GM23338 (cell line): ENCODE measurements at regions not wholly inside any gene's neighbourhood (a gene's known extent, or its start where the extent isn't known, plus 50 kb on each side); places are given as distances from the start of the nearest gene placed in this dataset.

Source experiments
- ATAC-seq: fragments of 200-7000 bp; cut with Tn5 transposase; 3 replicates; pipeline ENCODE4 v1.9.1; 2020
- DNase-seq: peaks from one replicate; pipeline ENCODE4 v3.0.0-alpha.2; 2015; ENCODE audit warnings: low spot score
- H2AFZ ChIP-seq: fragments of 200-600 bp; sonication (generic); 2 replicates; pipeline ENCODE4 v1.8.0; 2016; ENCODE audit warnings: antibody characterized with exemption, mild to moderate bottlenecking, moderate library complexity
- H3F3A ChIP-seq: fragments of 200-600 bp; sonication (generic); replicated peaks from 2 replicates; pipeline ENCODE4 v1.8.0; 2017; ENCODE audit warnings: antibody characterized with exemption, mixed run types, low read depth
- H3K27ac ChIP-seq: fragments of 200-600 bp; sonication (generic); 2 replicates; pipeline ENCODE4 v1.6.1; 2016; ENCODE audit warnings: low read depth
- H3K27me3 ChIP-seq: fragments of 200-600 bp; sonication (generic); 2 replicates; pipeline ENCODE4 v1.8.0; 2016; ENCODE audit warnings: mild to moderate bottlenecking, mixed run types, moderate library complexity; ENCODE audit not compliant: insufficient read depth
- H3K36me3 ChIP-seq: fragments of 200-600 bp; sonication (generic); 2 replicates; pipeline ENCODE4 v1.8.0; 2016; ENCODE audit warnings: mild to moderate bottlenecking; ENCODE audit not compliant: insufficient read depth
- H3K4me1 ChIP-seq: fragments of 200-600 bp; sonication (generic); 2 replicates; pipeline ENCODE4 v1.8.0; 2016; ENCODE audit warnings: mild to moderate bottlenecking, moderate library complexity; ENCODE audit not compliant: insufficient read depth
- H3K4me2 ChIP-seq: fragments of 200-600 bp; sonication (generic); 2 replicates; pipeline ENCODE4 v1.7.1; 2017; ENCODE audit warnings: mixed run types
- H3K4me3 ChIP-seq: fragments of 200-600 bp; sonication (generic); 2 replicates; pipeline ENCODE4 v1.6.1; 2016; ENCODE audit warnings: mixed run types
- H3K79me2 ChIP-seq: fragments of 200-600 bp; sonication (generic); replicated peaks from 2 replicates; pipeline ENCODE4 v1.8.0; 2017; ENCODE audit warnings: mild to moderate bottlenecking; ENCODE audit not compliant: insufficient read depth
- H3K9me2 ChIP-seq: fragments of 200-600 bp; sonication (generic); 2 replicates; pipeline ENCODE4 v1.8.0; 2017; ENCODE audit not compliant: insufficient read depth
- H4K20me1 ChIP-seq: fragments of 200-600 bp; sonication (generic); replicated peaks from 2 replicates; pipeline ENCODE4 v1.8.0; 2017; ENCODE audit warnings: mild to moderate bottlenecking; ENCODE audit not compliant: insufficient read depth
- H3K27ac Mint-ChIP-seq: 2 replicates; pipeline ENCODE4 v1.8.0; 2020; ENCODE audit warnings: inconsistent platforms, mild to moderate bottlenecking, moderate library complexity, mixed read lengths
- H3K27me3 Mint-ChIP-seq: 3 replicates; pipeline ENCODE4 v1.8.0; 2022; ENCODE audit warnings: low read depth, mild to moderate bottlenecking, moderate library complexity, mixed read lengths, inconsistent platforms; ENCODE audit not compliant: insufficient read depth, poor library complexity
- H3K36me3 Mint-ChIP-seq: 3 replicates; pipeline ENCODE4 v1.8.0; 2021; ENCODE audit warnings: low read depth, mild to moderate bottlenecking, inconsistent platforms, moderate library complexity, mixed read lengths
- H3K4me1 Mint-ChIP-seq: 3 replicates; pipeline ENCODE4 v1.8.0; 2020; ENCODE audit warnings: mild to moderate bottlenecking, inconsistent platforms, mixed read lengths
- H3K4me3 Mint-ChIP-seq: 3 replicates; pipeline ENCODE4 v1.8.0; 2021; ENCODE audit warnings: moderate library complexity, mild to moderate bottlenecking, inconsistent platforms, mixed read lengths
- H3K9me3 Mint-ChIP-seq: 3 replicates; pipeline ENCODE4 v1.8.0; 2020; ENCODE audit warnings: moderate library complexity, mild to moderate bottlenecking, inconsistent platforms, mixed read lengths
- CREB1 ChIP-seq: fragments of 250-450 bp; sonication (Bioruptor Pico); IDR thresholded peaks from 2 replicates; pipeline ENCODE4 v1.5.0; 2020; ENCODE audit warnings: low read depth, mild to moderate bottlenecking, moderate library complexity
- ETS1 ChIP-seq: IDR thresholded peaks from 2 replicates; pipeline ENCODE4 v1.6.1; 2016; ENCODE audit warnings: antibody characterized with exemption
- EZH2 ChIP-seq: fragments of 200-600 bp; sonication (generic); IDR thresholded peaks from one replicate; pipeline ENCODE4 v1.8.0; 2017; ENCODE audit warnings: antibody characterized with exemption, mild to moderate bottlenecking, low read depth; ENCODE audit not compliant: unreplicated experiment
- EZH2phosphoT487 ChIP-seq: fragments of 200-600 bp; sonication (generic); IDR thresholded peaks from one replicate; pipeline ENCODE4 v1.8.1; 2018; ENCODE audit warnings: antibody characterized with exemption; ENCODE audit not compliant: unreplicated experiment
- JUNB ChIP-seq: IDR thresholded peaks from one replicate; pipeline ENCODE4 v1.6.1; 2016; ENCODE audit warnings: antibody characterized with exemption; ENCODE audit not compliant: unreplicated experiment
- NANOG ChIP-seq: IDR thresholded peaks from 2 replicates; pipeline ENCODE4 v1.6.1; 2016; ENCODE audit warnings: antibody characterized with exemption, borderline replicate concordance
- POLR2AphosphoS5 ChIP-seq: IDR thresholded peaks from 2 replicates; pipeline ENCODE4 v1.6.1; 2016; ENCODE audit warnings: antibody characterized with exemption, low read depth
- STAT1 ChIP-seq: IDR thresholded peaks from one replicate; pipeline ENCODE4 v1.6.1; 2016; ENCODE audit warnings: antibody characterized with exemption; ENCODE audit not compliant: unreplicated experiment
- ZNF114 ChIP-seq: fragments of 250-450 bp; sonication (Bioruptor Pico); IDR thresholded peaks from 2 replicates; pipeline ENCODE4 v1.5.0; 2020; ENCODE audit warnings: mild to moderate bottlenecking, moderate library complexity
- TF ChIP-seq, protein P1 (sequence below): fragments of 250-450 bp; sonication (Bioruptor Pico); IDR thresholded peaks from 2 replicates; pipeline ENCODE4 v1.5.0; 2020; ENCODE audit warnings: mild to moderate bottlenecking, moderate library complexity

GRCh38 chr6:159456349-159456748, 236.7 kb downstream of the SOD2 start (continued):
- no peak for TF ChIP-seq CREB1 (CRISPR knock-in tag)
- no peak for TF ChIP-seq STAT1
- no peak for TF ChIP-seq NANOG

GRCh38 chr6:159455700-159456274, 237.3 kb downstream of the SOD2 start:
- Histone ChIP-seq H3K36me3 (no peaks in the 10 kb centered on the region), H2AFZ (no peak overlapping the region), H3K79me2 (no peaks in the 10 kb centered on the region), H3K4me2 (no peak overlapping the region), H3K27me3 (no peaks in the 10 kb centered on the region), H3F3A (no peaks in the 10 kb centered on the region), H4K20me1 (no peaks in the 10 kb centered on the region), H3K27ac (no peak overlapping the region), H3K4me3 (no peak overlapping the region), H3K4me1 (no peaks in the 10 kb centered on the region), H3K9me2 (no peaks in the 10 kb centered on the region)
- ATAC-seq (no peak), DNase-seq (no peak)
- Mint-ChIP-seq H3K4me3 (no peak overlapping the region), H3K4me1 (no peaks in the 10 kb centered on the region), H3K27me3 (no peaks in the 10 kb centered on the region), H3K36me3 (no peaks in the 10 kb centered on the region; the same call in 2 of the 3 replicates), H3K9me3 (peaks cover 13% of the 10 kb centered on the region; the same call in 2 of the 3 replicates), H3K27ac (no peak overlapping the region)
- TF ChIP-seq NANOG (no peak), JUNB (no peak), EZH2phosphoT487 (no peak), ZNF114 (no peak), ETS1 (no peak), STAT1 (no peak)

DNA sequence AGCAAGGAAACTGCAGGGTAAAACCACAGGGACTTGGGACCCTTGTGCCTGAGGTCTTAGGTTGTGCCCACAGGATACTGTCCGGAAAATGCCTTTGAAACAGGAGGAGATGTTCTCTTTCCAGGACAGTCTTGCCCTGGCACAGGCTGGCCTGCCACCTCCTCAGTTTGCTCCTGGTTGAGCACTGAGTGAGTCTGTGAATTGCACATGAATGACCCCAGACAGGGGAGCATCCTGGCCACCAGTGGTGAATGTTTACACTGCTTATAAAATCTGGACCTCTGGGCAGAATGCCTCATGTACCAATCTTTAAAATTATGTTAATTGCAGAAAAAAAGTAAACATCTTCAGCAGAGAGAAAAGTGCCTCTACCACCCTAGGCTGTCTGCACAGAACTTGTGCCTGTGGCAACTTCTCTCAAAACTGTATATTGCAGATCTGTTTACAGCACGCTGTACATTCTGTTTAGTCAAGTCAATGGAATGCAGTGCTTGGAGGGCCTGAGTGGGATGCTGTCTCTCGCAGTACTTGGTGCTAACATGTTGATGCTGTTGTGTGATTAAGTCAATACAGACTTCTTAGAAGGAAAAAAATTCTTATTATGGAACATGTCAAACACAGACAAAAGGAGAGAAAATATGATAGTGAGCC, 242.1 kb downstream of the SOD2 start:
- H3F3A ChIP-seq, result no peaks in the 10 kb centered on the region
- Mint-ChIP-seq H3K9me3 (peaks cover 6% of the 10 kb centered on the region; the same call in 1 of the 3 replicates), H3K27me3 (no peaks in the 10 kb centered on the region), H3K27ac (no peak overlapping the region), H3K4me1 (no peaks in the 10 kb centered on the region), H3K4me3 (no peak overlapping the region), H3K36me3 (no peaks in the 10 kb centered on the region; the same call in 2 of the 3 replicates)
- no peaks in the 10 kb centered on the region for H4K20me1 ChIP-seq
- H3K4me3 ChIP-seq, result no peak overlapping the region
- no peak overlapping the region for H3K27ac ChIP-seq
- no peaks in the 10 kb centered on the region for H3K9me2 ChIP-seq
- ATAC-seq (no peak), DNase-seq (no peak)
- H3K4me2 ChIP-seq, result no peak overlapping the region
- no peaks in the 10 kb centered on the region for H3K36me3 ChIP-seq
- H2AFZ ChIP-seq, result 0 out of 2 replicates have a peak overlapping the region, but pooled peaks have one; percentile 43
- H3K79me2 ChIP-seq, result no peaks in the 10 kb centered on the region
- H3K27me3 ChIP-seq, result no peaks in the 10 kb centered on the region
- H3K4me1 ChIP-seq, result no peaks in the 10 kb centered on the region
- TF ChIP-seq EZH2 (no peak), POLR2AphosphoS5 (no peak), ZNF114 (no peak), JUNB (no peak), CREB1 (CRISPR knock-in tag) (no peak), NANOG (no peak), EZH2phosphoT487 (no peak)
- TF ChIP-seq, protein P1, sequence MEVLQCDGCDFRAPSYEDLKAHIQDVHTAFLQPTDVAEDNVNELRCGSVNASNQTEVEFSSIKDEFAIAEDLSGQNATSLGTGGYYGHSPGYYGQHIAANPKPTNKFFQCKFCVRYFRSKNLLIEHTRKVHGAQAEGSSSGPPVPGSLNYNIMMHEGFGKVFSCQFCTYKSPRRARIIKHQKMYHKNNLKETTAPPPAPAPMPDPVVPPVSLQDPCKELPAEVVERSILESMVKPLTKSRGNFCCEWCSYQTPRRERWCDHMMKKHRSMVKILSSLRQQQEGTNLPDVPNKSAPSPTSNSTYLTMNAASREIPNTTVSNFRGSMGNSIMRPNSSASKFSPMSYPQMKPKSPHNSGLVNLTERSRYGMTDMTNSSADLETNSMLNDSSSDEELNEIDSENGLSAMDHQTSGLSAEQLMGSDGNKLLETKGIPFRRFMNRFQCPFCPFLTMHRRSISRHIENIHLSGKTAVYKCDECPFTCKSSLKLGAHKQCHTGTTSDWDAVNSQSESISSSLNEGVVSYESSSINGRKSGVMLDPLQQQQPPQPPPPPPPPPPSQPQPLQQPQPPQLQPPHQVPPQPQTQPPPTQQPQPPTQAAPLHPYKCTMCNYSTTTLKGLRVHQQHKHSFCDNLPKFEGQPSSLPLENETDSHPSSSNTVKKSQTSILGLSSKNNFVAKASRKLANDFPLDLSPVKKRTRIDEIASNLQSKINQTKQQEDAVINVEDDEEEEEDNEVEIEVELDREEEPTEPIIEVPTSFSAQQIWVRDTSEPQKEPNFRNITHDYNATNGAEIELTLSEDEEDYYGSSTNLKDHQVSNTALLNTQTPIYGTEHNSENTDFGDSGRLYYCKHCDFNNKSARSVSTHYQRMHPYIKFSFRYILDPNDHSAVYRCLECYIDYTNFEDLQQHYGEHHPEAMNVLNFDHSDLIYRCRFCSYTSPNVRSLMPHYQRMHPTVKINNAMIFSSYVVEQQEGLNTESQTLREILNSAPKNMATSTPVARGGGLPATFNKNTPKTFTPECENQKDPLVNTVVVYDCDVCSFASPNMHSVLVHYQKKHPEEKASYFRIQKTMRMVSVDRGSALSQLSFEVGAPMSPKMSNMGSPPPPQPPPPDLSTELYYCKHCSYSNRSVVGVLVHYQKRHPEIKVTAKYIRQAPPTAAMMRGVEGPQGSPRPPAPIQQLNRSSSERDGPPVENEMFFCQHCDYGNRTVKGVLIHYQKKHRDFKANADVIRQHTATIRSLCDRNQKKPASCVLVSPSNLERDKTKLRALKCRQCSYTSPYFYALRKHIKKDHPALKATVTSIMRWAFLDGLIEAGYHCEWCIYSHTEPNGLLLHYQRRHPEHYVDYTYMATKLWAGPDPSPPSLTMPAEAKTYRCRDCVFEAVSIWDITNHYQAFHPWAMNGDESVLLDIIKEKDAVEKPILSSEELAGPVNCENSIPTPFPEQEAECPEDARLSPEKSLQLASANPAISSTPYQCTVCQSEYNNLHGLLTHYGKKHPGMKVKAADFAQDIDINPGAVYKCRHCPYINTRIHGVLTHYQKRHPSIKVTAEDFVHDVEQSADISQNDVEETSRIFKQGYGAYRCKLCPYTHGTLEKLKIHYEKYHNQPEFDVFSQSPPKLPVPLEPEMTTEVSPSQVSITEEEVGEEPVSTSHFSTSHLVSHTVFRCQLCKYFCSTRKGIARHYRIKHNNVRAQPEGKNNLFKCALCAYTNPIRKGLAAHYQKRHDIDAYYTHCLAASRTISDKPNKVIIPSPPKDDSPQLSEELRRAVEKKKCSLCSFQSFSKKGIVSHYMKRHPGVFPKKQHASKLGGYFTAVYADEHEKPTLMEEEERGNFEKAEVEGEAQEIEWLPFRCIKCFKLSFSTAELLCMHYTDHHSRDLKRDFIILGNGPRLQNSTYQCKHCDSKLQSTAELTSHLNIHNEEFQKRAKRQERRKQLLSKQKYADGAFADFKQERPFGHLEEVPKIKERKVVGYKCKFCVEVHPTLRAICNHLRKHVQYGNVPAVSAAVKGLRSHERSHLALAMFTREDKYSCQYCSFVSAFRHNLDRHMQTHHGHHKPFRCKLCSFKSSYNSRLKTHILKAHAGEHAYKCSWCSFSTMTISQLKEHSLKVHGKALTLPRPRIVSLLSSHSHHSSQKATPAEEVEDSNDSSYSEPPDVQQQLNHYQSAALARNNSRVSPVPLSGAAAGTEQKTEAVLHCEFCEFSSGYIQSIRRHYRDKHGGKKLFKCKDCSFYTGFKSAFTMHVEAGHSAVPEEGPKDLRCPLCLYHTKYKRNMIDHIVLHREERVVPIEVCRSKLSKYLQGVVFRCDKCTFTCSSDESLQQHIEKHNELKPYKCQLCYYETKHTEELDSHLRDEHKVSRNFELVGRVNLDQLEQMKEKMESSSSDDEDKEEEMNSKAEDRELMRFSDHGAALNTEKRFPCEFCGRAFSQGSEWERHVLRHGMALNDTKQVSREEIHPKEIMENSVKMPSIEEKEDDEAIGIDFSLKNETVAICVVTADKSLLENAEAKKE (CRISPR knock-in tag), result no peak
